ENCODE measurements at regions not wholly inside any gene's neighbourhood (a gene's known extent, or its start where the extent isn't known, plus 50 kb on each side); places are given as distances from the start of the nearest gene placed in this dataset.

GRCh38 chr6:104541411-104541810 lies 318.3 kb downstream of the HACE1 start:
- Histone ChIP-seq H3K27ac (ENCODE audit: insufficient read depth, low read depth, low read length) (no peak overlapping the region), H3K9me3 (replicated peaks; ENCODE audit: control insufficient read depth, insufficient read depth, low read length) (no peaks in the 10 kb centered on the region), H2AFZ (ENCODE audit: low read depth, low read length) (no peak overlapping the region), H3K27me3 (ENCODE audit: control insufficient read depth in 2 of 2, insufficient read depth in 2 of 2, low read length in 2 of 2) (no peaks in the 10 kb centered on the region), H3K9ac (replicated peaks; ENCODE audit: extremely low read depth, insufficient read depth, low read length) (no peak overlapping the region), H3K79me2 (ENCODE audit: control insufficient read depth, insufficient read depth, low read length) (no peaks in the 10 kb centered on the region), H4K20me1 (replicated peaks; ENCODE audit: control insufficient read depth, extremely low read depth, insufficient read depth, low read length) (no peaks in the 10 kb centered on the region), H3K4me2 (ENCODE audit: insufficient read depth, low read length) (no peak overlapping the region), H3K4me1 (ENCODE audit: control insufficient read depth, extremely low read depth, insufficient read depth, low read length) (no peaks in the 10 kb centered on the region), H3K4me3 (replicated peaks in 1 of 3; ENCODE audit: insufficient read depth in 1 of 3, low read depth in 1 of 3, low read length in 3 of 3) (no peak overlapping the region), H3K36me3 (ENCODE audit: control insufficient read depth in 2 of 2, extremely low read depth in 1 of 2, insufficient read depth in 2 of 2, low read length in 2 of 2) (no peaks in the 10 kb centered on the region), H3K9me1 (replicated peaks; ENCODE audit: control insufficient read depth, extremely low read depth, insufficient read depth, low read length) (no peaks in the 10 kb centered on the region)
- FAIRE-seq (no peak), DNase-seq (ENCODE audit: low read depth, low spot score) (no peak)
- intact Hi-C loops (cut with micrococcal nuclease), result no loop called here
- BruUV-seq (replicated peaks), result no TSS peak
- POLR2A ChIA-PET, result no interaction called here
- CTCF ChIA-PET, result no interaction called here
- dilution Hi-C loops (cut with MboI; ENCODE audit: extremely low pct_ligation_motif_present, low sequenced_read_pairs), result no loop called here
- TF ChIP-seq POLR2A (IDR thresholded peaks at IDR 0.05; ENCODE audit: low read depth, low read length) (no peak), POLR2AphosphoS5 (IDR thresholded peaks at IDR 0.05; ENCODE audit: insufficient read depth, low read depth, low read length) (no peak)

- Histone ChIP-seq H3K36me3 (ENCODE audit: control insufficient read depth in 2 of 2, extremely low read depth in 1 of 2, insufficient read depth in 2 of 2, low read length in 2 of 2) (no peaks in the 10 kb centered on the region), H4K20me1 (replicated peaks; ENCODE audit: control insufficient read depth, extremely low read depth, insufficient read depth, low read length) (no peaks in the 10 kb centered on the region), H3K4me3 (replicated peaks in 1 of 3; ENCODE audit: insufficient read depth in 1 of 3, low read depth in 1 of 3, low read length in 3 of 3) (no peak overlapping the region), H3K9ac (replicated peaks; ENCODE audit: extremely low read depth, insufficient read depth, low read length) (no peak overlapping the region), H3K27ac (ENCODE audit: insufficient read depth, low read depth, low read length) (no peak overlapping the region), H3K9me1 (replicated peaks; ENCODE audit: control insufficient read depth, extremely low read depth, insufficient read depth, low read length) (no peaks in the 10 kb centered on the region), H3K27me3 (ENCODE audit: control insufficient read depth in 2 of 2, insufficient read depth in 2 of 2, low read length in 2 of 2) (no peaks in the 10 kb centered on the region), H3K4me2 (ENCODE audit: insufficient read depth, low read length) (no peak overlapping the region), H3K79me2 (ENCODE audit: control insufficient read depth, insufficient read depth, low read length) (no peaks in the 10 kb centered on the region), H3K9me3 (replicated peaks; ENCODE audit: control insufficient read depth, insufficient read depth, low read length) (no peaks in the 10 kb centered on the region), H3K4me1 (ENCODE audit: control insufficient read depth, extremely low read depth, insufficient read depth, low read length) (no peaks in the 10 kb centered on the region), H2AFZ (ENCODE audit: low read depth, low read length) (no peak overlapping the region)
- dilution Hi-C loops (cut with MboI; ENCODE audit: extremely low pct_ligation_motif_present, low sequenced_read_pairs), result no loop called here
- ChIA-PET POLR2A (no interaction called here), CTCF (no interaction called here)
- intact Hi-C loops (cut with micrococcal nuclease), result no loop called here
- TF ChIP-seq CTCF (IDR thresholded peaks at IDR 0.05; ENCODE audit: extremely low read depth in 1 of 2, insufficient read depth in 1 of 2, low read depth in 1 of 2, low read length in 2 of 2) (no peak), GATA2 (IDR thresholded peaks at IDR 0.05; ENCODE audit: insufficient read depth, insufficient read length, low read depth, low read length) (no peak), JUN (IDR thresholded peaks at IDR 0.05; ENCODE audit: borderline replicate concordance, insufficient read depth, insufficient read length, low read depth) (no peak), POLR2A (IDR thresholded peaks at IDR 0.05; ENCODE audit: low read depth, low read length) (no peak), MYC (IDR thresholded peaks at IDR 0.05; ENCODE audit: low read depth, low read length) (no peak), POLR2AphosphoS5 (IDR thresholded peaks at IDR 0.05; ENCODE audit: insufficient read depth, low read depth, low read length) (no peak), EZH2 (IDR thresholded peaks at IDR 0.05; ENCODE audit: borderline replicate concordance, low read depth, low read length, severe bottlenecking) (no peak), FOS (IDR thresholded peaks at IDR 0.05; ENCODE audit: borderline replicate concordance, insufficient read depth, low read length) (no peak), MAX (IDR thresholded peaks at IDR 0.05; ENCODE audit: insufficient read depth, insufficient read length) (no peak)
- DNase-seq (ENCODE audit: low read depth, low spot score) (no peak), FAIRE-seq (no peak)
- BruUV-seq (replicated peaks), result no TSS peak
Measured at GRCh38 chr6:104540743-104541142, 319.0 kb downstream of the HACE1 start.

All from endothelial cell of umbilical vein (primary cell).